Prostate gland (tissue), 2 donors: ENCODE measurements at regions not wholly inside any gene's neighbourhood (a gene's known extent, or its start where the extent isn't known, plus 50 kb on each side); places are given as distances from the start of the nearest gene placed in this dataset.
A peak's percentile ranks its signal among the peaks of the same experiment; 100 is the strongest.

Experiments used
- DNase-seq: peaks from one replicate; pipeline ENCODE4 v3.0.0-alpha.2; 2019; ENCODE audit warnings: low spot score
- H3K27ac ChIP-seq, 2 donors: fragments of 200-600 bp; sonication (generic); 2 replicates each; pipeline ENCODE4 v1.5.1; 2017 to 2019
- H3K27me3 ChIP-seq: fragments of 200-600 bp; sonication (generic); replicated peaks from 2 replicates; pipeline ENCODE4 v1.5.1; 2019; ENCODE audit not compliant: insufficient read depth
- H3K36me3 ChIP-seq, 2 donors: fragments of 200-600 bp; sonication (generic); 1 replicate in 1 of 2; 2 replicates in 1 of 2; pipeline versions ENCODE4 v1.5.1 to v1.8.1; 2017 to 2019
- H3K4me1 ChIP-seq: fragments of 200-600 bp; sonication (generic); replicated peaks from 2 replicates; pipeline ENCODE4 v1.5.1; 2019
- H3K4me3 ChIP-seq, 2 donors: fragments of 200-600 bp; sonication (generic); 2 replicates each; pipeline ENCODE4 v1.5.1; 2017 to 2019
- H3K9me3 ChIP-seq: fragments of 200-600 bp; sonication (generic); 2 replicates; pipeline ENCODE4 v1.5.1; 2017
- POLR2A ChIP-seq: fragments of 450-650 bp; IDR thresholded peaks from one replicate; pipeline ENCODE4 v1.6.1; 2016; ENCODE audit warnings: antibody characterized with exemption, mild to moderate bottlenecking
- POLR2AphosphoS5 ChIP-seq: sonication (generic); formaldehyde crosslinking; IDR thresholded peaks from one replicate; pipeline ENCODE4 v1.6.1; 2017; ENCODE audit warnings: antibody characterized with exemption
- WGBS: methylation state at CpG from one replicate; pipeline ENCODE4 v1.1.5; 2018; 5-methylcytosine and 5-hydroxymethylcytosine counted together
- intact Hi-C: fragments of 100-400 bp; cut with DNase I; formaldehyde crosslinking; loops from one replicate; pipeline ENCODE4 v1.14.2; 2022
- TF ChIP-seq, protein P1 (sequence below), 4 experiments: fragments of 200-600 bp in 2 of 4; fragments of 450-650 bp in 2 of 4; sonication (generic) in 2 of 4; IDR thresholded peaks; 1 replicate in 3 of 4; 2 replicates in 1 of 4; pipeline ENCODE4 v1.5.1; 2016 to 2019; ENCODE audit warnings: antibody characterized with exemption in 4 of 4, mild to moderate bottlenecking in 2 of 4, moderate library complexity in 2 of 4

DNA sequence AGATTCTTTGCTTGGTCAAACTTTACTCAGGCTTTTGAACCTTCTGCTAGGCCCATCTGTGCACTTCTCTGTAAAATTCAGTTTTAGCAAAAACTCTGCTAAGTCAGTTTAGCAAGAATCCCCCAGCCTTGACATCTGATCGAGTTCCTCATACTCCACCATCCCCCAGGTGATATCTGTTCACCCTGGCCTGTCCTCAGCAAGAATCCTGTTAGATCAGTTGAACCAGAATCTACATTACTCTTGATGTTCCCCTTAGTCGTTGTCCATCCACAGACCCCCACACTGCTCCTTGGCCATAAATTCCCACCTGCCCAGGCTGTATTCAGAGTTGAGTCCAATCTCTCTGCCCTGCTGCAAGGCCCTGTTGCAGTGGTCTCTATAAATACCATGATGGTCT lies 162.6 kb downstream of the ZNF674 start:
- no peaks in the 10 kb centered on the region for H3K9me3 ChIP-seq
- no peak for DNase-seq
- H3K4me3 ChIP-seq, result no peak overlapping the region
- H3K27me3 ChIP-seq, result no peaks in the 10 kb centered on the region
- no peak for TF ChIP-seq POLR2A
- TF ChIP-seq, protein P1, sequence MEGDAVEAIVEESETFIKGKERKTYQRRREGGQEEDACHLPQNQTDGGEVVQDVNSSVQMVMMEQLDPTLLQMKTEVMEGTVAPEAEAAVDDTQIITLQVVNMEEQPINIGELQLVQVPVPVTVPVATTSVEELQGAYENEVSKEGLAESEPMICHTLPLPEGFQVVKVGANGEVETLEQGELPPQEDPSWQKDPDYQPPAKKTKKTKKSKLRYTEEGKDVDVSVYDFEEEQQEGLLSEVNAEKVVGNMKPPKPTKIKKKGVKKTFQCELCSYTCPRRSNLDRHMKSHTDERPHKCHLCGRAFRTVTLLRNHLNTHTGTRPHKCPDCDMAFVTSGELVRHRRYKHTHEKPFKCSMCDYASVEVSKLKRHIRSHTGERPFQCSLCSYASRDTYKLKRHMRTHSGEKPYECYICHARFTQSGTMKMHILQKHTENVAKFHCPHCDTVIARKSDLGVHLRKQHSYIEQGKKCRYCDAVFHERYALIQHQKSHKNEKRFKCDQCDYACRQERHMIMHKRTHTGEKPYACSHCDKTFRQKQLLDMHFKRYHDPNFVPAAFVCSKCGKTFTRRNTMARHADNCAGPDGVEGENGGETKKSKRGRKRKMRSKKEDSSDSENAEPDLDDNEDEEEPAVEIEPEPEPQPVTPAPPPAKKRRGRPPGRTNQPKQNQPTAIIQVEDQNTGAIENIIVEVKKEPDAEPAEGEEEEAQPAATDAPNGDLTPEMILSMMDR (IDR thresholded peaks at IDR 0.05), result no peak
- H3K36me3 ChIP-seq, result no peaks in the 10 kb centered on the region
- H3K4me1 ChIP-seq, result no peaks in the 10 kb centered on the region
- WGBS, result 94% methylated on average over 2 of the region's 2 CpGs
- H3K27ac ChIP-seq, result no peak overlapping the region
- intact Hi-C loops, result no loop called here

DNA sequence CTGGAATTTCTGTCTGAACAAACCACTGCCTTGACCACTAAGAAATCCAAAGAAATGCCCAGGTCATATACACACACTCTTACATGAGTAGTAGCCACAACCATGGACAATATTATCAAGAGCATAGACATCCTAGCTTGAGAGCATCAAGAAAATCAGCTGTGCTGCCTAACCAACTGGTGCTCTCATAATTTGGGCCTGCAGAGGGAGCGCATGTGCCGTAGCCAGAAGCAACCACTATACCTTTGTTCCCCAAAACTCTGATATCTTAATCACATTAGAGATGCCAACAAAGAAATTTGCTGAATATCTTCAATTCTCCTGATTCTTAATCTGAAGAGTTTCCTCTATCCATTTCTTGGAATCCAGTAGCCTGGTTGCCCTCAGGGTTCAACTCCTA lies 163.6 kb downstream of the ZNF674 start:
- Histone ChIP-seq H3K36me3 (no peaks in the 10 kb centered on the region), H3K4me3 (no peak overlapping the region), H3K4me1 (no peaks in the 10 kb centered on the region), H3K27ac (no peak overlapping the region), H3K9me3 (no peaks in the 10 kb centered on the region), H3K27me3 (no peaks in the 10 kb centered on the region)
- no peak for DNase-seq
- no peak for TF ChIP-seq POLR2A
- no peak for TF ChIP-seq POLR2AphosphoS5
- TF ChIP-seq, protein P1 (IDR thresholded peaks at IDR 0.05), result no peak
- intact Hi-C loops, result no loop called here
- 83% methylated on average over 2 of the region's 2 CpGs for WGBS

DNA sequence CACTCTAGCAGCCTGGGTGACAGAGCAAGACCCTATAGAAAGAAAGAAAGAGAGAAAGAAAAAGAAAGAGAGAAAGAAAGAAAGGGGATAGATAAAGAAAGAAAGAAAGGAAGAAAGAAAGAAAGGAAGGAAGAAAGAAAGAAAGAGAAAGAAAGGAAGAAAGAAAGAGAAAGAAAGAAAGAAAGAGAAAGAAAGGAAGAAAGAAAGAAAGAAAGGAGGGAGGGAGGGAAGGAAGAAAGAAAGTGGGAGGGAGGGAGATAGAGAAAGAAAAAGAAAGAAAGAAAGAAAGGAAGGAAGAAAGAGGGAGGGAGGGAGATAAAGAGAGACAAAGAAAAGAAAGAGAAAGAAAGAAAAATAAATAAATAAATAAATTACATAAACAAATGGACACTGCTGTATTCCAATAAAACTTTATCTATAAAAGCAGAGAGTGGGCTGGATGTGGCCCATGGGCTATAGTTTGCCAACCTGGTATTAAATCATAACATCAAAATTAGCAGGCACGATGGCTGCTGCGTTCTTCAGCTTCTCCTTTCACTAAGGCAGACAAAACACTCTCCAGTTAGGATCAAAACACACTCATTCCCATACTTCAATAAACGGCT lies 165.0 kb downstream of the ZNF674 start:
- no peak overlapping the region for H3K4me3 ChIP-seq
- intact Hi-C loops, result no loop called here
- no peak for DNase-seq
- 48% methylated on average over 3 of the region's 3 CpGs for WGBS
- no peaks in the 10 kb centered on the region for H3K27me3 ChIP-seq
- no peak overlapping the region for H3K27ac ChIP-seq
- no peaks in the 10 kb centered on the region for H3K4me1 ChIP-seq
- TF ChIP-seq, protein P1 (IDR thresholded peaks at IDR 0.05), result no peak
- TF ChIP-seq POLR2AphosphoS5 (no peak), POLR2A (no peak)
- H3K36me3 ChIP-seq, result no peaks in the 10 kb centered on the region
- no peaks in the 10 kb centered on the region for H3K9me3 ChIP-seq

DNA sequence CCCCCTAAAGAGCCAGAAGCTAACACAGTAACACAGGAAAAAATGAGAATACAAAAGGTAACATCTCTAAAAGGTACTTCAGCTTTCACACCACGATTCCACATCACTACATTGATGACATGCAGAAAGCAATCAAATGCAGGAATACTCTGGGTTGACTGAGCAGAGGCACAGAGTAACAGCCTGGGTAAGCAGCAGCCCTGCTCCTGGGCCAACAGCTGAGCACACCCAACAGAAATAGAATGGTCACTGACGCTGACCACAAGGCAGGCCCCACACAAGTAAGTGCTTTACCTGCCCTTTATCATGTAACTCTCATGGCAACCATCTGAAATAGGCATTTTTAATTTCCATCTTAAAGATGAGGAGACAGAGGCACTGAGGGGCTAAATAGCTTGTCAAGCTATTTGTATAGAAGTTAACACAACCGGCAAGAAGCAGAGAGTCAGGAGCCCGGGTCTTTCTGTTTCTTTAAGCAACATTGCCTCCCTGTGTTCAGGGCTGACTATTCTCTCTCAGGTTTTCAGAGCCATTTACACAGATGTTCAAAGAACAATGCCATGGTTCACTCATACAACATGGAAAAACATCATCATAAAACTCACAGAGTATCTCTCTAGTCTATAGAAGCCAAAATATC lies 168.9 kb downstream of the ZNF674 start:
- 43% methylated on average over 4 of the region's 4 CpGs for WGBS
- intact Hi-C loops, result loop anchor here (10.0 kb wide), 1 partner anchor 1052 kb away; no protein-coding TSS in a partner anchor
- Histone ChIP-seq H3K36me3 (no peaks in the 10 kb centered on the region), H3K4me3 (no peak overlapping the region), H3K27me3 (no peaks in the 10 kb centered on the region), H3K27ac (no peak overlapping the region), H3K4me1 (no peaks in the 10 kb centered on the region), H3K9me3 (no peaks in the 10 kb centered on the region)
- peak; percentile 20 for DNase-seq
- TF ChIP-seq, protein P1 (IDR thresholded peaks at IDR 0.05), result peak in 3 of 4 experiments; percentile 17 to 55 (median 35)
- TF ChIP-seq POLR2A (no peak), POLR2AphosphoS5 (no peak)

DNA sequence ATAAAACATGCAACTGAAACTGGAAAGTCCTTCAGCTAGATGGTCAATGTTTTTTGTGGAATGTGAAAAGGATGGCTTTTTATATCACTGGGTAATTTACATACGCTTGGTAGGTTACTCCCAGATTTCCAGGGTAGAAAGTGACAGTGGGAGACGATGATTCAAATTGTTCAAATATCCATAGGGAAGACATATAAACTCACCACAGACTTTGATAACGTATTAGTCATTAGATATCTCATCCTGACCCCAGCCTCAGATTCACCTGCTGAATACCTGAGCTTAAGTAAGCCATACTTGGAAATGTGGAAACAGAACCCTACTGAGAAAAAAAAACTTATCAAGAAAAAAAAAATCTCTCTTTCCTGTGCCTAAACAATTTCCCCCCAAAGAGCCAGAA lies 169.4 kb downstream of the ZNF674 start:
- Histone ChIP-seq H3K4me1 (no peaks in the 10 kb centered on the region), H3K4me3 (no peak overlapping the region), H3K27me3 (no peaks in the 10 kb centered on the region), H3K36me3 (no peaks in the 10 kb centered on the region), H3K27ac (no peak overlapping the region), H3K9me3 (no peaks in the 10 kb centered on the region)
- no peak for DNase-seq
- 96% methylated on average over 3 of the region's 3 CpGs for WGBS
- TF ChIP-seq, protein P1 (IDR thresholded peaks at IDR 0.05), result no peak
- no peak for TF ChIP-seq POLR2AphosphoS5
- TF ChIP-seq POLR2A, result no peak
- intact Hi-C loops, result loop anchor here (10.0 kb wide), 1 partner anchor 1051 kb away; no protein-coding TSS in a partner anchor
